HG03520 (cell line): ENCODE measurements at regions not wholly inside any gene's neighbourhood (a gene's known extent, or its start where the extent isn't known, plus 50 kb on each side); places are given as distances from the start of the nearest gene placed in this dataset.

Experiments
- ATAC-seq: cut with Tn5 transposase; IDR thresholded peaks from one replicate; pipeline ENCODE4 v1.9.1; 2021; ENCODE audit warnings: mild to moderate bottlenecking, moderate library complexity; ENCODE audit not compliant: unreplicated experiment

- ATAC-seq = no peak
Measured at GRCh38 chr18:67926929-67927864, 410.7 kb upstream of the DSEL start.

DNA sequence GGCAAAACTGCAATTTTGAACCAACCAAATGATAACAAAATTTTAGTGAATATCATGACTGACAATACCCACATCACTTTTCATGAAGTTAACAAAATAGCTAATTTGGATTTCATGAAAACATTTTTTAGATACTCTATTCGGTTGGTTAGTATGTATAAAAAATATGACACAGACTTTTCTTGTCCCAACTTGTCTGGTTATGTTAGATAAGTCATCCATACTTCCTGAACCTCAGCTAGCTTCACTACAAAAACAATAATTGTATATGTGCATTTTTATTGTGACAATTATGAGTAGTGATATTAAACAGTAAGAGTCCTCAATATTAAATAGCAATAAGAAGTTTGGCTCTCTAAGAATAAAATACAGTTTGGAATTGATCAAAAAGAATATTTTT lies 408.1 kb upstream of the DSEL start:
- no peak for ATAC-seq

GRCh38 chr18:67919316-67919715 lies 402.8 kb upstream of the DSEL start:
- no peak for ATAC-seq

DNA sequence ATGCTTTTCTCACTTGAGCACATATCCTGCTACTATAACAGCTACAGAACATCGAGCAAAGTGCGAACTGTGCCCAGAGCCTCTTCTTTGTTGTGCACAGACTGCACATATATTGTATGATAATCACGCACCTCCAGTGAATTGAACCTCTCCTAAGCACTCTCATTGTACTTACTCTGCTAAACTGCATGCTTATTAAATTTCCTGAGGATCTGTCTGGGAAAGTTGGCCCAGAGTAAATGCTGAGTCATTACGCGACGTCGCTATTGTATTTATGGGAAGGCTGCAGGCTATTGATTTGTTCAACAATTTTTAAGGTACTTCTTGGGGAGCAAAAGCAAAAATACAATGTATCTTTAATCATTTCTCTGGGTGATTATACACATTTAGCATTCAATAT lies 399.6 kb upstream of the DSEL start:
- no peak for ATAC-seq

GRCh38 chr18:67913040-67913439 lies 396.5 kb upstream of the DSEL start:
- ATAC-seq = no peak

DNA sequence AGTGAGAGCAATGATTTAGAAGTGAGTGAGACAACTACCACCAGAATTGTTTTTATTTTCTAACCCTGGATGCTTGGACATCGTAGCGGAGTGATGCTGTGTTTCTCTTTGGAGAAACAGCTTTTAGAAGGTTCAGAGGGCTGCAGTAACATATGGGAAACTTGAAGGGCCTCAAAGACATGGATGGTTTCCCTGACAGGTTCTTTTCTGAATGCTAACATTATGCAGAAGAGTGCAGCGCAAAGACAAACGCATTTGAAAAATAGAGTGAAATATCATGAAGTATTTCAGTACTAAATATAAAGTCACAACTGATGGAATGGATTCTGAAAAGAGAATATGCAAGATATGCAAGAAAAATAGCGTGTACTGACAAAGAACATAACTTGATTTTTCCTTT lies 385.1 kb upstream of the DSEL start:
- no peak for ATAC-seq

- no peak for ATAC-seq
Measured at GRCh38 chr18:67896451-67896850, 379.9 kb upstream of the DSEL start.

DNA sequence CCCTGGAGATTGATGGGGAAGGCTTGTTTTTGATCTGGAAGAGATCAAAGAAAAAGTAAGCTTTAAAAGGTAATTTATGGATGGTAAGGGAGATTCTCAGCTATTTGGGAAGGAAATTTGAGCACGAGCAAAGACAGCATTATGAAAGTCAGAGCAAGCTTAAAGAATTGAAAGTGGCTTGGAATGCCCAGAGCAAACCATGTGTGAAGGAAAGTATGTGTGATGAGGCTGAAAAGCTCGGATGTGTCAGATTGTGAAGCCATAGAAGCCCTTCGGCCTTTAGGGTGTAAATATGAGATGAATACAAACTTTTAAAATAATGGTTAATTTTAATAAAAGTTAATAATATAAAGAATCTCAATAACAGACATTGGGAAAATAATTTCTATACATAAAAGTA lies 377.4 kb upstream of the DSEL start:
- no peak for ATAC-seq

GRCh38 chr18:67876871-67877270 lies 360.4 kb upstream of the DSEL start:
- no peak for ATAC-seq

GRCh38 chr18:67875944-67876343 lies 359.4 kb upstream of the DSEL start:
- ATAC-seq = no peak

GRCh38 chr18:67875060-67875459 lies 358.5 kb upstream of the DSEL start:
- no peak for ATAC-seq

GRCh38 chr18:67865400-67865799 lies 348.9 kb upstream of the DSEL start:
- no peak for ATAC-seq

- ATAC-seq = no peak
Measured at GRCh38 chr18:67864677-67865340, 348.3 kb upstream of the DSEL start.

GRCh38 chr18:67862069-67862468 lies 345.5 kb upstream of the DSEL start:
- ATAC-seq = no peak

GRCh38 chr18:67854340-67854739 lies 337.8 kb upstream of the DSEL start:
- no peak for ATAC-seq

DNA sequence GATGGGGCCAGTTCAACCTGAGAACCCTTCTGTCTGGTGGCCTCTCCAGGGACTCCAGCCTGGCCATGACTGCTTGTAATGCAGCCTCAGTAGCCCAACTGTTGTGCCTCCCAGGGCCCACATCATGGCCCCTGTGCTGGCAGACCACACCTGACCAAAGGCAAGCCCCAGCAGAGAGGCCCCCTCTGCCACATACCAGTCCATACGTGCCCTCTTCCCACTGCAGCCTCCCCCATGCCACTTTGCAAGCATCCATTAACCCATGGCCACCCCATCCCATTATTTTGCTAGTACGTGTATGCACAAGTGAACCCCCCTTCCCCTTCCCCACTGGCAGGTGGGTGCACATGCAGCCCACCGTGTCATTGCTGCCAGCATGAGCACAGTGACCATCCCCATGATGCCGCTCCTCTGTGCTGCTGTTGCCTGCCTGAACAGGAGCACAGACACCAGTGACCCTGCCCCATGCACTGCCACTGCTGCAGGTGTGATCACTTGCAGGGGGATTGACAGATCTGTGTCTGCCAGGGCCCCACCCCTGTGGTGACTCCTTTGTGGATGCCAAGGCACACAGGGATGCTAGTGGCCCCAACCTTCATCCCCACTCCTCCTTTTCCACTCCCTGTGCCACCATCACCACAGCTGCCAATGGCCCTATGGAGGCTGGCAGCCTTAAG lies 330.0 kb upstream of the DSEL start:
- no peak for ATAC-seq

GRCh38 chr18:67845035-67845434 lies 328.5 kb upstream of the DSEL start:
- ATAC-seq = no peak

GRCh38 chr18:67840379-67840778 lies 323.9 kb upstream of the DSEL start:
- ATAC-seq = no peak

DNA sequence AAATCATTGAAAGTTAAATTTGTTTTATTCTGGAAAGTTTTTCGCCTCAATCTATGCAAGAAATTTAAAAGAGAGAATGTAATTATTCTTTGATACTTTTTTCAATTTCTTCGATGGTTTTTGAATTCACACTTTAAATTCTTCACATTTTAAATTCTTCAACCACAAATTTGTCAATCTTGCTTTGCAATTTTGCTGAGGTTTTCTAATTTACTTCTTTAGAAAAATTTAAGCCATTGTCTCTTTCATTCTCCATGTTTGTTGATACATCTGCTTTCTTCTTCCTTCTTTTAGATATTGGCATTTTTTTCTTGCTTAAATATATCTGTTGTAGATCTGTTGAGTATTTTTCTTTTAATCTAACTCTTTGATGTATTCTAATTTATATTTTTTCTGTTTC lies 301.9 kb upstream of the DSEL start:
- ATAC-seq = no peak

DNA sequence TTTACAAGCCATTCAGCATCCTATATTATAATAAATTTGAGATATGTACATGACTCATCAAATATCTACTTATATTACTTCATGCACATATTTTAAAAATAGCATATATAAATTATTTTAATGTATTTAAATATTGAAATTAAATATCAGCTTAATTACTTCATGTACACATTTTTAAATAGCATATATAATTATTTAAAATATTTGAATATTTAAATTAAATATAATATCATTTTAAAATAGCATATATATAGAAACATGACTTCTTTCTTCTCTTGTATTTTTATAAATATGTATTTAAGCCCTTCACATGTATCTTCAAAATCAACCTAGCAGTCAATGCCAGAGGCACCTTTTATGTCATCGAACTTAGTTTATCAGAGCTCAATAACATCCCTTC lies 298.8 kb upstream of the DSEL start:
- ATAC-seq = no peak

DNA sequence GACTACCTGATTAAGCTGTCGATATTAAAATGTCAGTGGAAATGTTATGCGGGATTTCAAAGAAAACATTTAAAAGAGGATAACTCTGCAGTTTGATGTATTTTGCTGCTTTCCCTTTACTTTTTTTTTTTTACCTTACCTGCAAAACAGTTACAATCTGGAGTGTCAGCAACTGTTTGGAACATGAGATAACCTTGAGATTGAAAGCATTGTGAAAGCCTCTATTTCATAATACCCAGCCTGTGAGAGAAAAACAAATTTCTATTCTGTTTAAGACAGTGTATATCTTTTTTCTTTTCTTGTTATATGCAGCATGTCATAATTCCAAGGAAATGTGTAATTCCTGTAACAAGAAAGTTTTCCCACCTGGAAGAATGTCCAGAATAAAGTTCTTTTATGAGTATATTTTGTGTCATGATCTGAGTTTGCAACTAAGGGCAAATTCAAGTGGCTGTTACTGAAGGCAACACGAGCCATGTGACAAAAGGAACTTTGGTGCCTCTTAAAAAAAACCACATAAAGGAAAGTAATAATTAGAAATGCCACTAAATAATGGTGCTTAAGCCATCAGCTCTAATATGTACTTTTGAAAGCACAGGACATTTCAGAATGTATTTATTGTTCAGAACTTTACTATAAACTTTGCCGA lies 297.0 kb upstream of the DSEL start:
- ATAC-seq = no peak
